GM21723 (cell line): ENCODE measurements at regions not wholly inside any gene's neighbourhood (a gene's known extent, or its start where the extent isn't known, plus 50 kb on each side); places are given as distances from the start of the nearest gene placed in this dataset.
"Not testable (repeated sequence)": the region's sequence is repeated elsewhere in the genome, so short reads cannot be mapped to it uniquely, and the experiment has no call there.

Experiments used
- ATAC-seq: cut with Tn5 transposase; IDR thresholded peaks from one replicate; pipeline ENCODE4 v1.9.1; 2021; ENCODE audit warnings: mild to moderate bottlenecking, moderate library complexity; ENCODE audit not compliant: unreplicated experiment

DNA sequence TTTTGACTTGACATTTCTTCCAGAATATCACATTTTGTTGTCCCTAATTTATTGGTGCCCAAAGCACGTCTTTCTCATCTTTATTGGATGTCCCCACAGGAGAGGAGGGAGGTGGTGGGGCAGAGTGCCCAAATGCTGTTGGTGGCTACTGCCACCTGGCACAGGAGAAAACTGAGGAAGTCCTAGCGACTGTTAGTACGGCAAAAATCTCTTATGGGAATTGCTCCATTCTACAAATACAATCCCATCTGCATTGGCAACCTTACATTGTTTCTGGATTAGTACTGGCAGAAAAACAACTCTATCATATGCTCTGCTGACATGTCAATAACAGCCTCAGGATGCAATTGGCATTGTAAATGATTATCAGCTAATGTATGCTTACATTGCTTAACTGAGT is 235.4 kb upstream of the IRAK1BP1 start:
- no peak for ATAC-seq

DNA sequence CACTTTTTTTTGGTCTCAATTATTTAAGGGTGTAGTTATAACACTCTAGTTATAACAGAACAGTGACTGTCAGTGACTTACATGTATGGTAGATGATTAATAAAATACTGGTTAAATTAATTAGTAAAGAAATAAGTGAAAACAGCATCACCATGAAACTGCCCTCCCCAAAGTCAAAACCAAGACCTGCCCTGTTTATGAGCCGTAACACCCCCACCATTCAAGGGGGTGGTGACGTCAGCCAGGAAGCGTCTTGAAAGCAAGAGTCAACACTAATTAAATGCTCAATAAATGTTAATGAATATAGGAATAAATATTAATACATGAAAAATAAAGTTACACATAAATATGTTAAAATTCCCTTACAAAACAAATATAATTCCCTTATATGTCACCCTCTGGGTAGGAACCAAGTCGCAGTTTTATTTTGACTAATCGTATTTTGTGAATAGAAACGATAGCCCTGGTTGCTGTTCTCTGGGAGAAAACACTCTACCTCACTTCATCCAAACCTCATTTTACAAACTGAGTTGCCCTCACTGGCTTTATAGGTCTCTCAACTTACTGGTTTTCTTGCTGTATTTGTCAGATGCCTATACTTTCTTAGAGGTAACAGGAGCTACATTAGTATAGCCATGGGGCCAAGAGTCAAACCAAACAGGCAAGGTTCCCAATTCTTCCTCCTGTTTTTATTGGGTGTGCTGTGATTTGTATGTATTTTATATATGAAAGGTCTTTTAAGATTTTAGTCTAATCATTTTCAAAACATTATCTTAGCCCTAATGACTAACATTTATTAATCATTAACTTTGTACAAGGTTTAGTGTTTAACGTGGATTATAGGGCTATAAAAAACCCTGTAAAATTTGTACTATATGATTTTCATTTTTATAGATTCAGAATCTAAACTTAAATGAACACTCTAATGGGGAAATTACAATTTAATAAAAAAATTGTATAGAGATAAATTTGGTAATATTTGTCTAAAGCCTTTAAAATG is 227.9 kb upstream of the IRAK1BP1 start:
- ATAC-seq, result no peak

DNA sequence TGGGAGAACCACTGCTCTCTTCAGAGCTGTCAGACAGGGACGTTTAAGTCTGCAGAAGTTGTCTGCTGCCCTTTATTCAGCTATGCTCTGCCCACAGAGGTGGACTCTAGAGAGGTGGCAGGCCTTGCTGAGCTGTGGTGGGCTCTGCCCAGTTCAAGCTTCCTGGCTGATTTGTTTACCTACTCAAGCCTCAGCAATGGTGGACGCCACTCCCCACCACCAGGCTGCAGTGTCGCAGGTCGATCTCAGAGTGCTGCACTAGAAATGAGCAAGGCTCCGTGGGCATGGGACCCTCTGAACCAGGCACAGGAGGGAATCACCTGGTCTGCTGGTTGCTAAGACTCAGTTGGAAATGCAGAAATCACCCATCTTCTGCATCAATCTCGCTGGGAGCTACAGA is 223.4 kb upstream of the IRAK1BP1 start:
- ATAC-seq, result not testable (repeated sequence)

DNA sequence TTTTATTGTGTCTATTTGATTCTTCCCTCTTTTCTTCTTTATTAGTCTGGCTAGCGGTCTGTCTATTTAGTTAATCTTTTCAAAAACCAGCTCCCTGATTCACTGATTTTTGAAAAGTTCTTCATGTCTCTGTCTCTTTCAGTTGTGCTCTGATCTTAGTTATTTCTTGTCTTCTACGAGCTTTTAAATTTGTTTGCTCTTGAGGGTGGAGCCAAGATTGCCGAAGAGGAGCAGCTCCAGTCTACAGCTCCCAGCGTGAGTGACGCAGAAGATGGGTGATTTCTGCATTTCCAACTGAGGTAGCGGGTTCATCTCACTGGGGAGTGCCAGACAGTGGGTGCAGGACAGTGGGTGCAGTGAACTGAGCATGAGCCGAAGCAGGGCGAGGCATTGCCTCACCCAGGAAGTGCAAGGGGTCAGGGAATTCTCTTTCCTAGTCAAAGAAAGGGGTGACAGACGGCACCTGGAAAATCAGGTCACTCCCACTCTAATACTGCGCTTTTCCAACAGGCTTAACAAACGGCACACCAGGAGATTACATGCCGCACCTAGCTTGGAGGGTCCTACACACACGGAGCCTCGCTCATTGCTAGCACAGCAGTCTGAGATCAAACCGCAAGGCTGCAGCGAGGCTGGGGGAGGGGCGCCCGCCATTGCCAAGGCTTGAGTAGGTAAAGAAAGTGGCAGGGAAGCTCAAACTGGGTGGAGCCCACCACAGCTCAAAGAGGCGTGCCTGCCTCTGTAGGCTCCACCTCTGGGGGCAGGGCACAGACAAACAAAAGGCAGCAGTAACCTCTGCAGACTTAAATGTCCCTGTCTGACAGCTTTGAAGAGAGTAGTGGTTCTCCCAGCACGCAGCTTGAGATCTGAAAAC is 220.6 kb upstream of the IRAK1BP1 start:
- ATAC-seq, result not testable (repeated sequence)

DNA sequence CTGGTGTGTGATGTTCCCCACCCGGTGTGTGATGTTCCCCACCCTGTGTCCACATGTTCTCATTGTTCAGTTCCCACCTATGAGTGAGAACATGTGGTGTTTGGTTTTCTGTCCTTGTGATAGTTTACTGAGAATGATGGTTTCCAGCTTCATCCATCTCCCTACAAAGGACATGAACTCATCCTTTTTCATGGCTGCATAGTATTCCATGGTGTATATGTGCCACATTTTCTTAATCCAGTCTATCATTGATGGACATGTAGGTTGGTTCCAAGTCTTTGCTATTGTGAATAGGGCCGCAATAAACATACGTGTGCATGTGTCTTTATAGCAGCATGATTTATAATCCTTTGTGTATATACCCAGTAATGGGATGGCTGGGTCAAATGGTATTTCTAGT is 201.5 kb upstream of the IRAK1BP1 start:
- ATAC-seq, result not testable (repeated sequence)

DNA sequence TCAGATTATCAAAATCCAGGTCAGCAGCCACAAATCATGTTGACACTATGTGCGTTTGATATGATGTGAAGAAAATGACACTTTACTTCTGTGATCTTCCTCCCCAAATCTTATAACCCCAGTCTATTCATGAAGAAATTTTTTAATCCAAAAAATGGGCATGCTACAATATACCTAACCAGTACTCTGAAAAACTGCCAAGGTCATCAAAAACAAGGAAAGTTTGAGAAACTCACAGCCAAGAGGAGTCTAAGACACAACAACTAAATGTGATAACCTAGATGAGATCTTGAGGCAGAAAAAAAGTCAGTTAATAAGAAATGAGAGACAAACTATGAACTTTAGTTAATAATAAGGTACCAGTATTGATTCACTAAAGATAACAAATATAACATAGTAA is 200.6 kb upstream of the IRAK1BP1 start:
- ATAC-seq, result no peak

DNA sequence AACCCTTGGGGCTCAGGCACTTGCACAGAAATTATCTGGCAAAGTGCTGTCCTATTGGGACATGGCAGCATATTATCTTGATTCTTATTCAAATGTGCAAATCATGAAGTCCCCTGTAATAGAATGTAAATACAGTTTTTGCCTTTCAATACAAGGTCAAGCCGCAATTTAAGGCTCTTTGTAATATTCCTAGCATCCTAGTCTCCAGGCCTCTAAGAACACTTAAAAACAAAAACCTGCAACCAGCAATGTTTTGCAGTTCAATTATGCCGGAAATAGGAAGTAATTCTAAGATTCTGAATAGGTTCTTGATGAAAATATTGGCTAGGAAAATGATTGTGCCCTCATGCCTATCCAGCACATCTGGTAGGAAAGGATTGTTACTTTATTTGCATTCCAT is 197.2 kb upstream of the IRAK1BP1 start:
- ATAC-seq, result no peak

DNA sequence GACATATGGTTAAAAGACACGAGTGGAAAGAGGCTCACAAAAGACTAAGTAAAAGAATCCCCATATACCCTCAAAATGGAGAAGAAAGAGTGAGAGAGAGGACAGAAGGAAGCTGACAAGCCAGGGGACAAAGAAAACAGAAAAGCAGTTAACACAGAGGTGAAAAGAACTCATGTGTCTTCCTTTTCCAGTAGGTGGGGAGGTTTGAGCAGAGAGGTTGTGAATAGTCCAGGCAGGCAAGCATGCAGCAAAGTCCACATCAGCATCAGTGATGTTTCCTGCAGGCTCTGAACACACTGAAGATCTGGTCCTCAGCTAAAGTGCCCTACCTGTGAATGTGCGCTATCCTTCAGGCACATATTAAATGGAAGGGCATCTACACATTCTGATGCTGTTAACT is 196.5 kb upstream of the IRAK1BP1 start:
- no peak for ATAC-seq

DNA sequence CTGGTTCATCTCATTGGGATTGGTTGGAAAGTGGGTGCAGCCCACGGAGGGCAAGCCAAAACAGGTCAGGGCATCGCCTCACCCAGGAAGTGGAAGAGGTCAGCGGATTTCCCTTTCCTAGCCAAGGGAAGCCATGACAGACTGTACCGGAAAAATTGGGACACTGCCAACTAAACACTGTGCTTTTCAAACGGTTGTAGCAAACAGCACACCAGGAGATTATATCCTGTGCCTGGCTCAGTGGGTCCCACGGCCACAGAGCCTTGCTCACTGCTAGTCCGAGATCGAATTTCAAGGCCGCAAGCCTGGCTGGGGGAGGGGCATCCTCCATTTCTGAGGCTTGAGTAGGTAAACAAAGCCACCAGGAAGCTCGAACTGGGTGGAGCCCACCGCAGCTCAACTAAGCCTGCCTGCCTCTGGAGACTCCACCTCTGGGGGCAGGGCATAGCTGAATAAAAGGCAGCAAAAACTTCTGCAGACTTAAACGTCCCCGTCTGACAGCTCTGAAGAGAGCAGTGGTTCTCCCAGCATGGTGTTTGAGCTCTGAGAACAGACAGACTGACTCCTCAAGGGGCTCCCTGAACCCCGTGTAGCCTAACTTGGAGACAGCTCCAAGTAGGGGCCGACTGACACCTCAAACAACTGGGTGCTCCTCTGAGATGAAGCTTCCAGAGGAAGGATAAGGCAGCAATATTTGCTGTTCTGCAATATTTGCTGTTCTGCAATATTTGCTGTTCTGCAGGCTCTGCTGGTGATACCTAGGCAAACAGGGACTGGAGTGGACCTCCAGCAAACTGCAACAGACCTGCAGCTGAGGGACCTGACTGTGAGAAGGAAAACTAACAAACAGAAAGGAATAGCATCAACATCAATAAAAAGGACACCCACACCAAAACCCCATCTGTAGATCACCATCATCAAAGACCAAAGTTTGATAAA is 191.0 kb upstream of the IRAK1BP1 start:
- ATAC-seq, result not testable (repeated sequence)

DNA sequence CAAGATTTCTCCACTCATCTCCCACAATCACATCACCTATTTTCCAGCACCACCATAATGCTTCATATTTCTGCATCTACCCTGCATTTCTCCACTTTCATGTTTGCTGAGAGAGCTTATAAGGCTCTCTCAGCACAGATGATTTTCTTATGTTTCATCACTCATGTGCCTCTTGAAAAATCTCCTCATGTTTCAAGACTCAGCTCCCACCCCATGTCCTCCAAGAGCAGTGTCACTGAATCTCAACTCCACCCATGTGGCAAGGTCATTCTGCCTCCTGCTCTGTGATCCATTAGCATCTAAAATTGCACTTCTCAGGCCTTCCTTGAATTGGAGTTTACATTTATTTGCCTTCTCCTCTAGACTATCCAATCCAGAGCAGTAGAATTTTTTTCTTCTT is 178.7 kb upstream of the IRAK1BP1 start:
- no peak for ATAC-seq

DNA sequence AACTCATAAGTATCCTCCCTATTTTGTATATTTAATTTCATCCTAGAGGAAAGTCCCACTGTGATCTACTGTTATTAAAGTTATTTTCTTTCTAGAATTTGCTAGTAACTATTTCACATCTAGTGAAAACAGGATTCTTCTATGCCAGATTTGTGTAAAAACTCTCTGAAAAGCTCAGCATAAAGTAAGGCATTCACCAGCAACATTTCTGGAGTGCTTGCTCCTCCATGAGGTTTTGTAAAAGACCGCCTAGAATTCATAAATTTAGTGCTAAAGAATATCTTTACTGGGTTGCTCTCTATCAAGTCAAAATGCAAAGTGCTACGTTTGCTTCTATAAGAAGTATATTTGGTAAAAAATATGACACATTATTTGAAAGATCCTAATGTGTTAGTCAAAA is 173.5 kb upstream of the IRAK1BP1 start:
- ATAC-seq, result no peak

DNA sequence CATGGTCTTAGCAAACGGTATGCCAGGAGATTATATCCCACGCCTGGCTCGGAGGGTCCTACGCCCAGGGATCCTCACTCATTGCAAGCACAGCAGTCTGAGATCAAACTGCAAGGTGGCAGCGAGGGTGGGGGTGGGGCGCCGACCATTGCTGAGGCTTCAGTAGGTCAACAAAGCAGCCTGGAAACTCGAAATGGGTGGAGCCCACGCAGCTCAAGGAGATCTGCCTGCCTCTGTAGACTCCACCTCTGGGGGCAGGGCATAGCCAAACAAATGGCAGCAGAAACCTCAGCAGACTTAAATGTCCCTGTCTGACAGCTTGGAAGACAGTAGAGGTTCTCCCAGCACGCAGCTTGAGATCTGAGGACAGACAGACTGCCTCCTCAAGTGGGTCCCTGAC is 172.7 kb upstream of the IRAK1BP1 start:
- ATAC-seq, result not testable (repeated sequence)

DNA sequence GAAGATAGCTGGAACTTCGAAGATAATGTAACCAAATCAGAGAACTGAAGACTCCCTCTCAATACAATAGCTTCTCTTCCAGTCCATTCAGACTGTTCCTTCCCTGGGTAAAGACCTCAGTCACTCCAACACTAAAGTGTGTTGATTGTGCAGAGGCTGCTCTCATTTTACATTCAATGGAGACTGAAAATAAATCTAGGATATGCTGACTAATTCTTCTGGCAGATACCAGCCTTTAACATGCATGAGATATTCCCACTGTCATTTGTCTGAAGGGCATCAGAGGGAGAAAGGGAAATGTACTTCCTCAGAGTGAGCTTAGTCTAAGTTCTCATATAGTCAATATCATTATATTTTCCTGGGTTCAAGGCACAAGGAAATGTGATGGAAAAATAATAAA is 166.4 kb upstream of the IRAK1BP1 start:
- no peak for ATAC-seq

DNA sequence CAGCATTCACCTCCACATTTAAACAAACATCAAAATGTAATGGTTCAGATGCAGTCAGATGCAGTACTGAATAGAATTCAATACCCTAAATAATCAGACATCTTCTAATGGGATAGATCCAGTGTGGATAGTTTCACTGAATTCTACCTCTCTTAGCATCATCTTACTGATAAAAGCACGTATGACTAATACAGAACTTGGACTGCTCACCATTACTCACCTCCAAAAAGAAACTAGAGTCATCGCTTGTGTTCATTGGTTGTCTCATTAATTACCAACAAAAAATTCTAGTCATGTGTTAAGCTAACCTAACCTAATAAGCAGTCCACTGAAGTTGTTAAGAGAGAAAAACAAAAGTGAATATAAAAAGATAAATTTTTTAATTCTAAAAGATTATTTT is 165.9 kb upstream of the IRAK1BP1 start:
- no peak for ATAC-seq

DNA sequence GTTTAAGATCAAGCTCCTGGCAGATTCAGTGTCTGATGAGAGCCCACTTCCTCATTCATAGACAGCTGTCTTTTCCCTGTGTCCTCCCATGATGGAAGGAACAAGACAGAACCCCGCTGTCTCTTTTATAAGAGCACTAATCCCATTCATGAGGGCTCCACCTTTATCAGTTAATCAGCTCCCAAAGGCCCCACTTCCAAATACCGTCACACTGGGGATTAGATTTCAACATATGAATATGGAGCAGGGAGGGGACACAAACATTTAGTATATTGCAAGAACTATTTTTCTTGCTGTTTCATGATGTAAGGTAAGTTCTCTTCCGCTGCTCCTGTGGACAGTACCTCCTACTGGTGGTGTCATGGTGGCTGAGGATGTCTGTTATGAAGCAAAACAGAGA is 158.3 kb upstream of the IRAK1BP1 start:
- ATAC-seq, result no peak

DNA sequence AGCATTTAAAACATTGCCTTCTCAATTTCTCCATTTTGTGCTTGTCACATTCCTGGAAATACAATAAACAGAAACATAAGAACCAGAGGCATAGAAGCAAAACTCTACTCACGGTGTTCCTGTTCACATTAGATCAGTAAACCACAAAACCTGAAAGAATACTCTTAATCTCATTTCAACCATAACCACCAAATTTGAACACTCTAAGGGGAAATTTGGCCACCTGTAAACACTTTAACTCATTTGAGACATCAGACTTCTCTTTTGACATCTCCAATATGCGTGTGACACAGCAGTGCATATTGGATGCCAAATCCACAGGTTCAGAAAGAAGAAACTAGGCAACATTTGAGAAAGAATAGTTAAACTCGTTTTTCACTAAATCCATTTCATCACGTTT is 153.8 kb upstream of the IRAK1BP1 start:
- ATAC-seq, result no peak

DNA sequence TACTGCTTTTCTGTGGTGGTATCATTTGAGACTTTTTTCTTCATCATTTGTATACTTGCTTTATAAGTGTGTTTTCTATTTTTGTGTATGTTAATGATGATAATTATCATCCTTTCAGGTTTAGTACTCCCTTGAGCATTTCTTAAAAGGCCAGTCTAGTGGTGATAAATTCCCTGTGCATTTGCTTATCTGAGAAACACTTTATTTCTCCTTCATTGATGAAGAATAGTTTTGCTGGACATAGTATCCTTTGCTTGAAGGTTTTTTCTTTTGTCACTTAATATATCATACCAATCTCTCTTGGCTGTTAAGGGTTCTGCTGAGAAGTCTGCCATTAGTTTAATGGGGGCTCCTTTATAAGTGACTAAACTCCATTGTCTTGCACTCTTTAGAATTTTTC is 123.2 kb upstream of the IRAK1BP1 start:
- ATAC-seq, result no peak

DNA sequence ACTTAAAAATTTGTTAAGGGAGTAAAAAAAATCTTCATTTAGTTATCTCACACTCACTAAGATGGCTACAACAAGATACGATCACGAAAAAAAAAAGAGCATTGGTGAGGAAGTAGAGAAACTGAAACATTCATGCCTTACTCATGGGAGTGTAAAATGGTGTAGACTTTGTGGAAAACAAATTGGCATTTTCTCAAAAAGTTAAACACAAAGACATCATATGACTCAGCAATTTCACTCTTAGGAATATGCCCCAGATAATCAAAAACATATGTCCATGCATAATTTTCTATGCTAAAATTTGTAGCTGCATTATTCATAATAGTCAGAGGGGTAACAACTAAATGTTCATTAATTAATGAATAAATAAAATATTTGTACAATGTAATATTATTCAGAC is 120.9 kb upstream of the IRAK1BP1 start:
- no peak for ATAC-seq

DNA sequence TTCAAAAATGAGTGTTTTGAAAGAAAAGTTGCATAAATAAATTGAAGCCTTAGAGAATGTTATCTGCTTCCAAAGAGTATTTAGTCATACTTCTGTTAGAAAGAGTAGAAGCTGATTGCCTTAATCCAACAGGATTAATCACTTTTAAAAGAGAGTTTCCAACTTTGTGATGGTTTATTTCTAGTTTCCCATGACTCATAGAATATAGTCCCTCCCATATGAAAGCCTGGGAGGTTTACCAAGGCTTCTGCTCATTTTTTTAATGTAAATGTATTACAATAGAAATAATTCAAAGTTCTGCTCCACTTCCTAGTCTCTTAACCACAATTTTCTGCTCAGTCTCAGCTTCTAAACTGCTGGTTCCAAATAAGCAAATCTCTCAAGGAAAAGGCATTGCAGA is 118.0 kb upstream of the IRAK1BP1 start:
- no peak for ATAC-seq

DNA sequence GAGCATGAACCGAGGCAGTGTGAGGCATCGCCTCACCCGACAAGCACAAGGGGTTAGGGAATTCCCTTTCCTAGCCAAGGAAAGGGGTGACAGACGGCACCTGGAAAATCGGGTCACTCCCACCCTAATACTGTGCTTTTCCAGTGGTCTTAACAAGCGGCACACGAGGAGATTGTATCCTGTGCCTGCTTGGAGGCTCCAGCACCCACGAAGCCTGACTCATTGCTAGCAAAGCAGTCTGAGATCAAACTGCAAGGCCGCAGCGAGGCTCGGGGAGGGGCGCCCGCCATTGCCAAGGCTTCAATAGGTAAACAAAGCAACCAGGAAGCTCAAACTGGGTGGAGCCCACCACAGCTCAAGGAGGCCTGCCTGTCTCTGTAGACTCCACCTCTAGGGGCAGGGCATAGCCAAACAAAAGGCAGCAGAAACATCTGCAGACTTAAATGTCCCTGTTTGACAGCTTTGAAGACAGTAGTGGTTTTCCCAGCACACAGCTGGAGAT is 109.0 kb upstream of the IRAK1BP1 start:
- ATAC-seq, result not testable (repeated sequence)
